Forelimb muscle (tissue), 1 donor: ENCODE measurements at regions not wholly inside any gene's neighbourhood (a gene's known extent, or its start where the extent isn't known, plus 50 kb on each side); places are given as distances from the start of the nearest gene placed in this dataset.

Experiments used
- DNase-seq: peaks from one replicate; pipeline ENCODE4 v3.0.0-alpha.2; 2013; ENCODE audit warnings: low read depth

GRCh38 chr16:51487880-51488279 lies 336.8 kb upstream of the SALL1 start:
- no peak for DNase-seq

GRCh38 chr16:51474414-51475091 lies 323.5 kb upstream of the SALL1 start:
- DNase-seq, result no peak

- no peak for DNase-seq
Measured at GRCh38 chr16:51473091-51473490, 322.0 kb upstream of the SALL1 start.

- DNase-seq, result no peak
Measured at GRCh38 chr16:51470492-51470891, 319.4 kb upstream of the SALL1 start.

GRCh38 chr16:51464996-51465395 lies 313.9 kb upstream of the SALL1 start:
- DNase-seq, result no peak

GRCh38 chr16:51461255-51461654 lies 310.2 kb upstream of the SALL1 start:
- DNase-seq, result no peak

- no peak for DNase-seq
Measured at GRCh38 chr16:51458356-51459140, 307.5 kb upstream of the SALL1 start.

GRCh38 chr16:51457775-51458174 lies 306.7 kb upstream of the SALL1 start:
- no peak for DNase-seq

GRCh38 chr16:51455398-51455797 lies 304.3 kb upstream of the SALL1 start:
- no peak for DNase-seq

- DNase-seq, result no peak
Measured at GRCh38 chr16:51453251-51453650, 302.2 kb upstream of the SALL1 start.

GRCh38 chr16:51450909-51451308 lies 299.8 kb upstream of the SALL1 start:
- no peak for DNase-seq

GRCh38 chr16:51450376-51450775 lies 299.3 kb upstream of the SALL1 start:
- no peak for DNase-seq

- no peak for DNase-seq
Measured at GRCh38 chr16:51449441-51449840, 298.4 kb upstream of the SALL1 start.

GRCh38 chr16:51445250-51445649 lies 294.2 kb upstream of the SALL1 start:
- DNase-seq, result no peak

GRCh38 chr16:51443934-51444333 lies 292.9 kb upstream of the SALL1 start:
- no peak for DNase-seq

- no peak for DNase-seq
Measured at GRCh38 chr16:51442141-51442870, 291.2 kb upstream of the SALL1 start.

GRCh38 chr16:51440131-51440889 lies 289.2 kb upstream of the SALL1 start:
- DNase-seq, result no peak

GRCh38 chr16:51439271-51439670 lies 288.2 kb upstream of the SALL1 start:
- no peak for DNase-seq

GRCh38 chr16:51436742-51437141 lies 285.7 kb upstream of the SALL1 start:
- no peak for DNase-seq

- no peak for DNase-seq
Measured at GRCh38 chr16:51434567-51435198, 283.6 kb upstream of the SALL1 start.

GRCh38 chr16:51433599-51433998 lies 282.5 kb upstream of the SALL1 start:
- DNase-seq, result no peak
